ENCODE measurements at regions not wholly inside any gene's neighbourhood (a gene's known extent, or its start where the extent isn't known, plus 50 kb on each side); places are given as distances from the start of the nearest gene placed in this dataset.

GRCh38 chr4:13268165-13268564 lies 216.0 kb downstream of the RAB28 start:
- Histone ChIP-seq H3K36me3 (no peaks in the 10 kb centered on the region), H3K27me3 (no peaks in the 10 kb centered on the region), H3K4me3 (no peak overlapping the region), H3K4me1 (no peaks in the 10 kb centered on the region), H3K27ac (no peak overlapping the region), H3K9me3 (peaks cover 3 to 15% of the 10 kb centered on the region in 2 donors)
- no peak for DNase-seq (ENCODE audit: low spot score in 2 of 2)
- TF ChIP-seq CTCF (IDR thresholded peaks at IDR 0.05) (no peak), POLR2AphosphoS5 (IDR thresholded peaks at IDR 0.05) (no peak), POLR2A (IDR thresholded peaks at IDR 0.05) (no peak)
- intact Hi-C loops (cut with DNase I; ENCODE audit: low total_unique reads): no loop called here

GRCh38 chr4:13267091-13267490 lies 217.0 kb downstream of the RAB28 start:
- no peaks in the 10 kb centered on the region for H3K36me3 ChIP-seq
- no peak for TF ChIP-seq POLR2A (IDR thresholded peaks at IDR 0.05)
- no peak for TF ChIP-seq POLR2AphosphoS5 (IDR thresholded peaks at IDR 0.05)
- no peak for TF ChIP-seq CTCF (IDR thresholded peaks at IDR 0.05)
- H3K4me1 ChIP-seq: no peaks in the 10 kb centered on the region
- intact Hi-C loops (cut with DNase I; ENCODE audit: low total_unique reads): no loop called here
- H3K9me3 ChIP-seq: peaks cover 3 to 8% of the 10 kb centered on the region in 2 donors
- H3K4me3 ChIP-seq: no peak overlapping the region
- H3K27me3 ChIP-seq: no peaks in the 10 kb centered on the region
- H3K27ac ChIP-seq: no peak overlapping the region
- DNase-seq (ENCODE audit: low spot score in 2 of 2): no peak

GRCh38 chr4:13266687-13267086 lies 217.5 kb downstream of the RAB28 start:
- Histone ChIP-seq H3K9me3 (peaks cover 2 to 4% of the 10 kb centered on the region in 2 donors), H3K27me3 (no peaks in the 10 kb centered on the region), H3K4me1 (no peaks in the 10 kb centered on the region), H3K4me3 (no peak overlapping the region), H3K36me3 (no peaks in the 10 kb centered on the region), H3K27ac (no peak overlapping the region)
- no peak for TF ChIP-seq CTCF (IDR thresholded peaks at IDR 0.05)
- TF ChIP-seq POLR2A (IDR thresholded peaks at IDR 0.05): no peak
- no peak for TF ChIP-seq POLR2AphosphoS5 (IDR thresholded peaks at IDR 0.05)
- intact Hi-C loops (cut with DNase I; ENCODE audit: low total_unique reads): no loop called here
- DNase-seq (ENCODE audit: low spot score in 2 of 2): no peak

- Histone ChIP-seq H3K27ac (no peak overlapping the region), H3K4me3 (no peak overlapping the region), H3K4me1 (no peaks in the 10 kb centered on the region), H3K9me3 (no peaks in the 10 kb centered on the region), H3K36me3 (no peaks in the 10 kb centered on the region), H3K27me3 (no peaks in the 10 kb centered on the region)
- TF ChIP-seq CTCF (IDR thresholded peaks at IDR 0.05) (no peak), POLR2A (IDR thresholded peaks at IDR 0.05) (no peak), POLR2AphosphoS5 (IDR thresholded peaks at IDR 0.05) (no peak)
- no peak for DNase-seq (ENCODE audit: low spot score in 2 of 2)
- intact Hi-C loops (cut with DNase I; ENCODE audit: low total_unique reads): no loop called here
Observed at GRCh38 chr4:13263967-13264525, 220.1 kb downstream of the RAB28 start.

- Histone ChIP-seq H3K4me3 (no peak overlapping the region), H3K27ac (no peak overlapping the region), H3K27me3 (no peaks in the 10 kb centered on the region), H3K9me3 (no peaks in the 10 kb centered on the region), H3K4me1 (no peaks in the 10 kb centered on the region), H3K36me3 (no peaks in the 10 kb centered on the region)
- intact Hi-C loops (cut with DNase I; ENCODE audit: low total_unique reads): no loop called here
- no peak for DNase-seq (ENCODE audit: low spot score in 2 of 2)
- no peak for TF ChIP-seq POLR2A (IDR thresholded peaks at IDR 0.05)
- TF ChIP-seq CTCF (IDR thresholded peaks at IDR 0.05): no peak
Observed at GRCh38 chr4:13262816-13263215, 221.3 kb downstream of the RAB28 start.
